ENCODE measurements at regions not wholly inside any gene's neighbourhood (a gene's known extent, or its start where the extent isn't known, plus 50 kb on each side); places are given as distances from the start of the nearest gene placed in this dataset.

GRCh38 chr2:207448006-207448405, 81.8 kb upstream of the CREB1 start:
- no peak overlapping the region for H3K27ac ChIP-seq (ENCODE audit: low read length)
- H3K4me1 ChIP-seq (ENCODE audit: control insufficient read depth in 1 of 2, insufficient read depth in 2 of 2, low read length in 2 of 2): no peaks in the 10 kb centered on the region
- H3K9me3 ChIP-seq (ENCODE audit: control insufficient read depth in 1 of 2, low read length in 2 of 2): no peaks in the 10 kb centered on the region
- no peak overlapping the region for H3K4me3 ChIP-seq (ENCODE audit: low read depth in 1 of 2, low read length in 2 of 2)
- H3K27me3 ChIP-seq (ENCODE audit: low read depth, low read length): no peaks in the 10 kb centered on the region
- no peaks in the 10 kb centered on the region for H3K36me3 ChIP-seq (ENCODE audit: control insufficient read depth in 1 of 2, insufficient read depth in 2 of 2, low read length in 2 of 2)

GRCh38 chr2:207449642-207450165, 80.1 kb upstream of the CREB1 start:
- Histone ChIP-seq H3K9me3 (ENCODE audit: control insufficient read depth in 1 of 2, low read length in 2 of 2) (no peaks in the 10 kb centered on the region), H3K4me1 (ENCODE audit: control insufficient read depth in 1 of 2, insufficient read depth in 2 of 2, low read length in 2 of 2) (no peaks in the 10 kb centered on the region), H3K27ac (ENCODE audit: low read length) (no peak overlapping the region), H3K4me3 (ENCODE audit: low read depth in 1 of 2, low read length in 2 of 2) (no peak overlapping the region), H3K36me3 (ENCODE audit: control insufficient read depth in 1 of 2, insufficient read depth in 2 of 2, low read length in 2 of 2) (no peaks in the 10 kb centered on the region), H3K27me3 (ENCODE audit: low read depth, low read length) (no peaks in the 10 kb centered on the region)

GRCh38 chr2:207450186-207450585, 79.6 kb upstream of the CREB1 start:
- H3K4me3 ChIP-seq (ENCODE audit: low read depth in 1 of 2, low read length in 2 of 2): no peak overlapping the region
- no peaks in the 10 kb centered on the region for H3K4me1 ChIP-seq (ENCODE audit: control insufficient read depth in 1 of 2, insufficient read depth in 2 of 2, low read length in 2 of 2)
- H3K36me3 ChIP-seq (ENCODE audit: control insufficient read depth in 1 of 2, insufficient read depth in 2 of 2, low read length in 2 of 2): no peaks in the 10 kb centered on the region
- H3K27ac ChIP-seq (ENCODE audit: low read length): no peak overlapping the region
- no peaks in the 10 kb centered on the region for H3K9me3 ChIP-seq (ENCODE audit: control insufficient read depth in 1 of 2, low read length in 2 of 2)
- H3K27me3 ChIP-seq (ENCODE audit: low read depth, low read length): no peaks in the 10 kb centered on the region

- no peaks in the 10 kb centered on the region for H3K36me3 ChIP-seq (ENCODE audit: control insufficient read depth in 1 of 2, insufficient read depth in 2 of 2, low read length in 2 of 2)
- no peaks in the 10 kb centered on the region for H3K27me3 ChIP-seq (ENCODE audit: low read depth, low read length)
- H3K4me3 ChIP-seq (ENCODE audit: low read depth in 1 of 2, low read length in 2 of 2): no peak overlapping the region
- no peaks in the 10 kb centered on the region for H3K4me1 ChIP-seq (ENCODE audit: control insufficient read depth in 1 of 2, insufficient read depth in 2 of 2, low read length in 2 of 2)
- no peaks in the 10 kb centered on the region for H3K9me3 ChIP-seq (ENCODE audit: control insufficient read depth in 1 of 2, low read length in 2 of 2)
- no peak overlapping the region for H3K27ac ChIP-seq (ENCODE audit: low read length)
These were observed 71.2 kb upstream of the CREB1 start for GRCh38 chr2:207458582-207458981.

- Histone ChIP-seq H3K9me3 (ENCODE audit: control insufficient read depth in 1 of 2, low read length in 2 of 2) (no peaks in the 10 kb centered on the region), H3K36me3 (ENCODE audit: control insufficient read depth in 1 of 2, insufficient read depth in 2 of 2, low read length in 2 of 2) (no peaks in the 10 kb centered on the region), H3K27me3 (ENCODE audit: low read depth, low read length) (no peaks in the 10 kb centered on the region), H3K4me1 (ENCODE audit: control insufficient read depth in 1 of 2, insufficient read depth in 2 of 2, low read length in 2 of 2) (no peaks in the 10 kb centered on the region), H3K4me3 (ENCODE audit: low read depth in 1 of 2, low read length in 2 of 2) (no peak overlapping the region), H3K27ac (ENCODE audit: low read length) (no peak overlapping the region)
These were observed 69.6 kb upstream of the CREB1 start for GRCh38 chr2:207459990-207460757.

GRCh38 chr2:207463433-207463832, 66.3 kb upstream of the CREB1 start:
- H3K4me3 ChIP-seq (ENCODE audit: low read depth in 1 of 2, low read length in 2 of 2): no peak overlapping the region
- no peak overlapping the region for H3K27ac ChIP-seq (ENCODE audit: low read length)
- H3K9me3 ChIP-seq (ENCODE audit: control insufficient read depth in 1 of 2, low read length in 2 of 2): no peaks in the 10 kb centered on the region
- H3K36me3 ChIP-seq (ENCODE audit: control insufficient read depth in 1 of 2, insufficient read depth in 2 of 2, low read length in 2 of 2): no peaks in the 10 kb centered on the region
- no peaks in the 10 kb centered on the region for H3K4me1 ChIP-seq (ENCODE audit: control insufficient read depth in 1 of 2, insufficient read depth in 2 of 2, low read length in 2 of 2)
- H3K27me3 ChIP-seq (ENCODE audit: low read depth, low read length): no peaks in the 10 kb centered on the region

GRCh38 chr2:207464007-207464406, 65.8 kb upstream of the CREB1 start:
- H3K9me3 ChIP-seq (ENCODE audit: control insufficient read depth in 1 of 2, low read length in 2 of 2): no peaks in the 10 kb centered on the region
- H3K4me1 ChIP-seq (ENCODE audit: control insufficient read depth in 1 of 2, insufficient read depth in 2 of 2, low read length in 2 of 2): no peaks in the 10 kb centered on the region
- H3K36me3 ChIP-seq (ENCODE audit: control insufficient read depth in 1 of 2, insufficient read depth in 2 of 2, low read length in 2 of 2): no peaks in the 10 kb centered on the region
- no peaks in the 10 kb centered on the region for H3K27me3 ChIP-seq (ENCODE audit: low read depth, low read length)
- no peak overlapping the region for H3K4me3 ChIP-seq (ENCODE audit: low read depth in 1 of 2, low read length in 2 of 2)
- H3K27ac ChIP-seq (ENCODE audit: low read length): no peak overlapping the region

- no peak overlapping the region for H3K27ac ChIP-seq (ENCODE audit: low read length)
- no peaks in the 10 kb centered on the region for H3K27me3 ChIP-seq (ENCODE audit: low read depth, low read length)
- H3K36me3 ChIP-seq (ENCODE audit: control insufficient read depth in 1 of 2, insufficient read depth in 2 of 2, low read length in 2 of 2): no peaks in the 10 kb centered on the region
- no peak overlapping the region for H3K4me3 ChIP-seq (ENCODE audit: low read depth in 1 of 2, low read length in 2 of 2)
- no peaks in the 10 kb centered on the region for H3K4me1 ChIP-seq (ENCODE audit: control insufficient read depth in 1 of 2, insufficient read depth in 2 of 2, low read length in 2 of 2)
- no peaks in the 10 kb centered on the region for H3K9me3 ChIP-seq (ENCODE audit: control insufficient read depth in 1 of 2, low read length in 2 of 2)
These were observed 63.9 kb upstream of the CREB1 start for GRCh38 chr2:207465894-207466293.

GRCh38 chr2:207467716-207468347, 61.9 kb upstream of the CREB1 start:
- Histone ChIP-seq H3K4me3 (ENCODE audit: low read depth in 1 of 2, low read length in 2 of 2) (no peak overlapping the region), H3K27ac (ENCODE audit: low read length) (no peak overlapping the region), H3K9me3 (ENCODE audit: control insufficient read depth in 1 of 2, low read length in 2 of 2) (no peaks in the 10 kb centered on the region), H3K27me3 (ENCODE audit: low read depth, low read length) (no peaks in the 10 kb centered on the region), H3K4me1 (ENCODE audit: control insufficient read depth in 1 of 2, insufficient read depth in 2 of 2, low read length in 2 of 2) (peaks cover 0 to under 1% of the 10 kb centered on the region in 2 donors), H3K36me3 (ENCODE audit: control insufficient read depth in 1 of 2, insufficient read depth in 2 of 2, low read length in 2 of 2) (no peaks in the 10 kb centered on the region)

GRCh38 chr2:207468488-207468887, 61.3 kb upstream of the CREB1 start:
- Histone ChIP-seq H3K36me3 (ENCODE audit: control insufficient read depth in 1 of 2, insufficient read depth in 2 of 2, low read length in 2 of 2) (no peaks in the 10 kb centered on the region), H3K27me3 (ENCODE audit: low read depth, low read length) (no peaks in the 10 kb centered on the region), H3K4me3 (ENCODE audit: low read depth in 1 of 2, low read length in 2 of 2) (no peak overlapping the region), H3K4me1 (ENCODE audit: control insufficient read depth in 1 of 2, insufficient read depth in 2 of 2, low read length in 2 of 2) (peaks cover 0 to 4% of the 10 kb centered on the region in 2 donors), H3K27ac (ENCODE audit: low read length) (no peak overlapping the region), H3K9me3 (ENCODE audit: control insufficient read depth in 1 of 2, low read length in 2 of 2) (no peaks in the 10 kb centered on the region)

- no peaks in the 10 kb centered on the region for H3K27me3 ChIP-seq (ENCODE audit: low read depth, low read length)
- H3K4me1 ChIP-seq (ENCODE audit: control insufficient read depth in 1 of 2, insufficient read depth in 2 of 2, low read length in 2 of 2): peaks cover 0 to 4% of the 10 kb centered on the region in 2 donors
- no peak overlapping the region for H3K4me3 ChIP-seq (ENCODE audit: low read depth in 1 of 2, low read length in 2 of 2)
- no peak overlapping the region for H3K27ac ChIP-seq (ENCODE audit: low read length)
- no peaks in the 10 kb centered on the region for H3K36me3 ChIP-seq (ENCODE audit: control insufficient read depth in 1 of 2, insufficient read depth in 2 of 2, low read length in 2 of 2)
- H3K9me3 ChIP-seq (ENCODE audit: control insufficient read depth in 1 of 2, low read length in 2 of 2): no peaks in the 10 kb centered on the region
These were observed 60.3 kb upstream of the CREB1 start for GRCh38 chr2:207469451-207469850.

All from muscle layer of duodenum (tissue), 2 donors.